OCI-LY3 (cell line): ENCODE measurements at regions not wholly inside any gene's neighbourhood (a gene's known extent, or its start where the extent isn't known, plus 50 kb on each side); places are given as distances from the start of the nearest gene placed in this dataset.

ENCODE experiments used
- H2AFZ ChIP-seq: fragments of 200-600, 300-600 bp; shearing (Covaris generic); 2 replicates; pipeline ENCODE4 v1.6.0; 2014; ENCODE audit warnings: antibody characterized with exemption, low read depth, low read length
- H3K27ac ChIP-seq: fragments of 200-600, 300-600 bp; sonication (generic); 2 replicates; pipeline ENCODE4 v1.5.1; 2014; ENCODE audit warnings: mild to moderate bottlenecking, low read length, moderate library complexity, mixed read lengths
- H3K27me3 ChIP-seq: fragments of 200-600, 300-600 bp; sonication (generic); 2 replicates; pipeline ENCODE4 v1.6.1; 2014; ENCODE audit warnings: low read depth, low read length, mixed read lengths
- H3K36me3 ChIP-seq: fragments of 200-600, 300-600 bp; sonication (generic); replicated peaks from 2 replicates; pipeline ENCODE3; 2014; ENCODE audit warnings: low read depth, low read length, mixed read lengths
- H3K4me1 ChIP-seq: fragments of 300-600, 200-600 bp; sonication (generic); 2 replicates; pipeline ENCODE4 v1.6.1; 2014; ENCODE audit warnings: low read length, mixed read lengths
- H3K4me2 ChIP-seq: fragments of 200-600, 300-600 bp; sonication (generic); 2 replicates; pipeline ENCODE4 v1.6.1; 2014; ENCODE audit warnings: low read length, mixed read lengths
- H3K4me3 ChIP-seq: fragments of 300-600, 200-600 bp; sonication (generic); 2 replicates; pipeline ENCODE4 v1.5.1; 2014; ENCODE audit warnings: antibody characterized with exemption, mild to moderate bottlenecking, low read length, moderate library complexity
- H3K79me2 ChIP-seq: fragments of 300-600, 200-600 bp; shearing (Covaris generic); 2 replicates; pipeline ENCODE4 v1.6.1; 2014; ENCODE audit warnings: mild to moderate bottlenecking, low read length, mixed read lengths
- H3K9ac ChIP-seq: fragments of 300-600, 200-600 bp; shearing (Covaris generic); 2 replicates; pipeline ENCODE4 v1.6.0; 2014; ENCODE audit warnings: mild to moderate bottlenecking, low read length, moderate library complexity
- H3K9me3 ChIP-seq: fragments of 200-600, 300-600 bp; shearing (Covaris generic); 2 replicates; pipeline ENCODE4 v1.6.1; 2014; ENCODE audit warnings: low read length, mixed read lengths; ENCODE audit not compliant: insufficient read depth
- H4K20me1 ChIP-seq: fragments of 200-600, 300-600 bp; sonication (generic); 2 replicates; pipeline ENCODE4 v1.6.1; 2016; ENCODE audit warnings: low read length, mixed read lengths; ENCODE audit not compliant: insufficient read depth
- CTCF ChIP-seq: fragments of 200-600, 300-600 bp; sonication (generic); IDR thresholded peaks from 2 replicates; pipeline ENCODE4 v1.5.1; 2014; ENCODE audit warnings: antibody characterized with exemption, low read length, low read depth
- EZH2phosphoT487 ChIP-seq: fragments of 200-600 bp; shearing (Covaris generic); IDR thresholded peaks from 2 replicates; pipeline ENCODE4 v1.6.1; 2018; ENCODE audit warnings: antibody characterized with exemption, mixed run types, low read depth

- Histone ChIP-seq H3K36me3 (no peaks in the 10 kb centered on the region), H3K79me2 (no peaks in the 10 kb centered on the region), H3K9ac (no peak overlapping the region), H4K20me1 (no peaks in the 10 kb centered on the region), H3K4me1 (no peaks in the 10 kb centered on the region), H2AFZ (no peak overlapping the region), H3K9me3 (no peaks in the 10 kb centered on the region), H3K4me2 (no peak overlapping the region), H3K27me3 (no peaks in the 10 kb centered on the region), H3K27ac (no peak overlapping the region), H3K4me3 (no peak overlapping the region)
- no peak for TF ChIP-seq CTCF
- TF ChIP-seq EZH2phosphoT487: no peak
Observed at GRCh38 chr6:29999416-29999815, 57.1 kb downstream of the HLA-A start.

- no peak overlapping the region for H3K27ac ChIP-seq
- H3K9me3 ChIP-seq: no peaks in the 10 kb centered on the region
- no peak for TF ChIP-seq EZH2phosphoT487
- H3K4me3 ChIP-seq: no peak overlapping the region
- no peaks in the 10 kb centered on the region for H3K27me3 ChIP-seq
- no peaks in the 10 kb centered on the region for H3K4me1 ChIP-seq
- no peaks in the 10 kb centered on the region for H3K79me2 ChIP-seq
- no peaks in the 10 kb centered on the region for H4K20me1 ChIP-seq
- H3K36me3 ChIP-seq: no peaks in the 10 kb centered on the region
- no peak overlapping the region for H2AFZ ChIP-seq
- H3K9ac ChIP-seq: no peak overlapping the region
- no peak overlapping the region for H3K4me2 ChIP-seq
Observed at GRCh38 chr6:30000156-30000791, 57.9 kb downstream of the HLA-A start.

GRCh38 chr6:30002871-30003270 lies 58.2 kb upstream of the POLR1H start:
- no peaks in the 10 kb centered on the region for H4K20me1 ChIP-seq
- TF ChIP-seq EZH2phosphoT487: no peak
- no peaks in the 10 kb centered on the region for H3K27me3 ChIP-seq
- no peak overlapping the region for H3K9ac ChIP-seq
- no peak overlapping the region for H2AFZ ChIP-seq
- H3K9me3 ChIP-seq: no peaks in the 10 kb centered on the region
- no peak overlapping the region for H3K4me2 ChIP-seq
- no peaks in the 10 kb centered on the region for H3K79me2 ChIP-seq
- no peaks in the 10 kb centered on the region for H3K36me3 ChIP-seq
- H3K4me1 ChIP-seq: peaks cover 5% of the 10 kb centered on the region; the same call in 1 of the 2 replicates
- no peak overlapping the region for H3K27ac ChIP-seq
- no peak overlapping the region for H3K4me3 ChIP-seq

GRCh38 chr6:30005482-30005881 lies 55.6 kb upstream of the POLR1H start:
- Histone ChIP-seq H3K4me2 (peak overlapping the region; percentile 91), H3K27me3 (no peaks in the 10 kb centered on the region)

More at GRCh38 chr6:30005482-30005881, 55.6 kb upstream of the POLR1H start:
- H3K4me1 ChIP-seq: peaks cover 5% of the 10 kb centered on the region; the same call in 1 of the 2 replicates
- no peaks in the 10 kb centered on the region for H3K36me3 ChIP-seq
- no peaks in the 10 kb centered on the region for H4K20me1 ChIP-seq
- TF ChIP-seq CTCF: no peak
- TF ChIP-seq EZH2phosphoT487: no peak
- H2AFZ ChIP-seq: no peak overlapping the region
- H3K4me3 ChIP-seq: peak overlapping the region; percentile 83
- H3K79me2 ChIP-seq: no peaks in the 10 kb centered on the region
- no peak overlapping the region for H3K27ac ChIP-seq
- H3K9ac ChIP-seq: peak overlapping the region; percentile 68; the same call in 1 of the 2 replicates
- H3K9me3 ChIP-seq: no peaks in the 10 kb centered on the region
